Loucy (cell line): ENCODE measurements at regions not wholly inside any gene's neighbourhood (a gene's known extent, or its start where the extent isn't known, plus 50 kb on each side); places are given as distances from the start of the nearest gene placed in this dataset.

Experiments
- H2AFZ ChIP-seq: fragments of 200-600 bp; sonication (generic); 2 replicates; pipeline ENCODE4 v1.6.0; 2016; ENCODE audit warnings: antibody characterized with exemption, mild to moderate bottlenecking, low read length, moderate library complexity
- H3F3A ChIP-seq: fragments of 200-600 bp; 2 replicates; pipeline ENCODE4 v1.6.0; 2016; ENCODE audit warnings: antibody characterized with exemption, low read depth, mild to moderate bottlenecking
- H3K27me3 ChIP-seq: fragments of 200-600 bp; sonication (generic); 2 replicates; pipeline ENCODE4 v1.6.1; 2014; ENCODE audit warnings: low read length, mild to moderate bottlenecking; ENCODE audit not compliant: insufficient read depth, poor library complexity, severe bottlenecking
- H3K36me3 ChIP-seq: fragments of 200-600 bp; sonication (generic); 2 replicates; pipeline ENCODE4 v1.6.1; 2016; ENCODE audit warnings: low read length; ENCODE audit not compliant: insufficient read depth
- H3K4me1 ChIP-seq: fragments of 200-600 bp; sonication (generic); 2 replicates; pipeline ENCODE4 v1.5.1; 2014; ENCODE audit warnings: low read length, mild to moderate bottlenecking; ENCODE audit not compliant: insufficient read depth, poor library complexity, severe bottlenecking
- H3K4me2 ChIP-seq: fragments of 200-600 bp; sonication (generic); 2 replicates; pipeline ENCODE4 v1.6.0; 2014; ENCODE audit warnings: antibody characterized with exemption, low read length, low read depth, mild to moderate bottlenecking; ENCODE audit not compliant: poor library complexity, severe bottlenecking
- H3K4me3 ChIP-seq: fragments of 200-600 bp; sonication (generic); 2 replicates; pipeline ENCODE4 v1.5.1; 2014; ENCODE audit warnings: low read length, mild to moderate bottlenecking, mixed read lengths; ENCODE audit not compliant: poor library complexity, severe bottlenecking
- H3K79me2 ChIP-seq: fragments of 200-600 bp; sonication (generic); 2 replicates; pipeline ENCODE4 v1.6.1; 2014; ENCODE audit warnings: low read length; ENCODE audit not compliant: insufficient read depth
- H3K9ac ChIP-seq: fragments of 200-600 bp; sonication (generic); 2 replicates; pipeline ENCODE4 v1.6.0; 2014; ENCODE audit warnings: mild to moderate bottlenecking, low read depth, low read length, moderate library complexity; ENCODE audit not compliant: poor library complexity, severe bottlenecking
- H3K9me2 ChIP-seq: fragments of 200-600 bp; sonication (generic); replicated peaks from 2 replicates; pipeline ENCODE4 v1.6.1; 2016; ENCODE audit warnings: low read depth, low read length, mixed read lengths
- H3K9me3 ChIP-seq: fragments of 200-600 bp; sonication (generic); 2 replicates; pipeline ENCODE4 v1.6.1; 2014; ENCODE audit warnings: mild to moderate bottlenecking, antibody characterized with exemption, low read length, low read depth; ENCODE audit not compliant: insufficient read depth
- H4K20me1 ChIP-seq: fragments of 200-600 bp; sonication (generic); 2 replicates; pipeline ENCODE4 v1.6.0; 2014; ENCODE audit warnings: antibody characterized with exemption, low read length, mild to moderate bottlenecking; ENCODE audit not compliant: insufficient read depth, poor library complexity, severe bottlenecking
- EZH2phosphoT487 ChIP-seq: fragments of 200-600 bp; IDR thresholded peaks from 2 replicates; pipeline ENCODE4 v1.6.1; 2018; ENCODE audit warnings: antibody characterized with exemption, mild to moderate bottlenecking, moderate library complexity, borderline replicate concordance
- TF ChIP-seq, protein P1 (sequence below): fragments of 200-600 bp; sonication (generic); conservative IDR thresholded peaks from 2 replicates; pipeline ENCODE4 v1.5.1; 2014; ENCODE audit warnings: mild to moderate bottlenecking, antibody characterized with exemption, low read length

GRCh38 chr1:38344716-38345115 is 298.1 kb upstream of the POU3F1 start:
- Histone ChIP-seq H3K9me2 (no peaks in the 10 kb centered on the region), H4K20me1 (no peaks in the 10 kb centered on the region), H3F3A (no peaks in the 10 kb centered on the region), H3K79me2 (no peaks in the 10 kb centered on the region), H3K4me1 (no peaks in the 10 kb centered on the region), H2AFZ (no peak overlapping the region), H3K27me3 (no peaks in the 10 kb centered on the region), H3K9me3 (no peaks in the 10 kb centered on the region; the same call in 1 of the 2 replicates), H3K36me3 (no peaks in the 10 kb centered on the region), H3K9ac (no peak overlapping the region), H3K4me3 (no peak overlapping the region), H3K4me2 (no peak overlapping the region)
- TF ChIP-seq EZH2phosphoT487, result no peak
- TF ChIP-seq, protein P1, sequence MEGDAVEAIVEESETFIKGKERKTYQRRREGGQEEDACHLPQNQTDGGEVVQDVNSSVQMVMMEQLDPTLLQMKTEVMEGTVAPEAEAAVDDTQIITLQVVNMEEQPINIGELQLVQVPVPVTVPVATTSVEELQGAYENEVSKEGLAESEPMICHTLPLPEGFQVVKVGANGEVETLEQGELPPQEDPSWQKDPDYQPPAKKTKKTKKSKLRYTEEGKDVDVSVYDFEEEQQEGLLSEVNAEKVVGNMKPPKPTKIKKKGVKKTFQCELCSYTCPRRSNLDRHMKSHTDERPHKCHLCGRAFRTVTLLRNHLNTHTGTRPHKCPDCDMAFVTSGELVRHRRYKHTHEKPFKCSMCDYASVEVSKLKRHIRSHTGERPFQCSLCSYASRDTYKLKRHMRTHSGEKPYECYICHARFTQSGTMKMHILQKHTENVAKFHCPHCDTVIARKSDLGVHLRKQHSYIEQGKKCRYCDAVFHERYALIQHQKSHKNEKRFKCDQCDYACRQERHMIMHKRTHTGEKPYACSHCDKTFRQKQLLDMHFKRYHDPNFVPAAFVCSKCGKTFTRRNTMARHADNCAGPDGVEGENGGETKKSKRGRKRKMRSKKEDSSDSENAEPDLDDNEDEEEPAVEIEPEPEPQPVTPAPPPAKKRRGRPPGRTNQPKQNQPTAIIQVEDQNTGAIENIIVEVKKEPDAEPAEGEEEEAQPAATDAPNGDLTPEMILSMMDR, result no peak

- Histone ChIP-seq H3K4me3 (no peak overlapping the region), H3K9me2 (no peaks in the 10 kb centered on the region), H4K20me1 (no peaks in the 10 kb centered on the region), H3K9me3 (no peaks in the 10 kb centered on the region; the same call in 1 of the 2 replicates), H2AFZ (no peak overlapping the region), H3K4me1 (no peaks in the 10 kb centered on the region), H3F3A (no peaks in the 10 kb centered on the region), H3K27me3 (no peaks in the 10 kb centered on the region), H3K36me3 (no peaks in the 10 kb centered on the region), H3K79me2 (no peaks in the 10 kb centered on the region), H3K9ac (no peak overlapping the region), H3K4me2 (no peak overlapping the region)
- TF ChIP-seq EZH2phosphoT487, result no peak
- TF ChIP-seq, protein P1, result no peak
These were observed 295.1 kb upstream of the POU3F1 start for GRCh38 chr1:38341694-38342093.

GRCh38 chr1:38340409-38340808 is 293.8 kb upstream of the POU3F1 start:
- Histone ChIP-seq H3K4me1 (no peaks in the 10 kb centered on the region), H3K4me3 (no peak overlapping the region), H3K27me3 (no peaks in the 10 kb centered on the region), H3K36me3 (no peaks in the 10 kb centered on the region), H3K9me3 (no peaks in the 10 kb centered on the region; the same call in 1 of the 2 replicates), H3K4me2 (no peak overlapping the region), H2AFZ (no peak overlapping the region), H3K79me2 (no peaks in the 10 kb centered on the region), H4K20me1 (no peaks in the 10 kb centered on the region), H3K9me2 (no peaks in the 10 kb centered on the region), H3F3A (no peaks in the 10 kb centered on the region), H3K9ac (no peak overlapping the region)
- TF ChIP-seq, protein P1, result no peak
- TF ChIP-seq EZH2phosphoT487, result no peak
